ENCODE measurements at regions not wholly inside any gene's neighbourhood (a gene's known extent, or its start where the extent isn't known, plus 50 kb on each side); places are given as distances from the start of the nearest gene placed in this dataset.

- no peaks in the 10 kb centered on the region for H3K9me3 ChIP-seq
- no peaks in the 10 kb centered on the region for H3K4me1 ChIP-seq (ENCODE audit: control insufficient read depth in 1 of 2, low read depth in 2 of 2)
- H3K36me3 ChIP-seq: no peaks in the 10 kb centered on the region
- ATAC-seq (ENCODE audit: insufficient number of reproducible peaks, low FRiP score, low read depth) (no peak), DNase-seq (ENCODE audit: low spot score) (no peak)
- TF ChIP-seq, protein P1, sequence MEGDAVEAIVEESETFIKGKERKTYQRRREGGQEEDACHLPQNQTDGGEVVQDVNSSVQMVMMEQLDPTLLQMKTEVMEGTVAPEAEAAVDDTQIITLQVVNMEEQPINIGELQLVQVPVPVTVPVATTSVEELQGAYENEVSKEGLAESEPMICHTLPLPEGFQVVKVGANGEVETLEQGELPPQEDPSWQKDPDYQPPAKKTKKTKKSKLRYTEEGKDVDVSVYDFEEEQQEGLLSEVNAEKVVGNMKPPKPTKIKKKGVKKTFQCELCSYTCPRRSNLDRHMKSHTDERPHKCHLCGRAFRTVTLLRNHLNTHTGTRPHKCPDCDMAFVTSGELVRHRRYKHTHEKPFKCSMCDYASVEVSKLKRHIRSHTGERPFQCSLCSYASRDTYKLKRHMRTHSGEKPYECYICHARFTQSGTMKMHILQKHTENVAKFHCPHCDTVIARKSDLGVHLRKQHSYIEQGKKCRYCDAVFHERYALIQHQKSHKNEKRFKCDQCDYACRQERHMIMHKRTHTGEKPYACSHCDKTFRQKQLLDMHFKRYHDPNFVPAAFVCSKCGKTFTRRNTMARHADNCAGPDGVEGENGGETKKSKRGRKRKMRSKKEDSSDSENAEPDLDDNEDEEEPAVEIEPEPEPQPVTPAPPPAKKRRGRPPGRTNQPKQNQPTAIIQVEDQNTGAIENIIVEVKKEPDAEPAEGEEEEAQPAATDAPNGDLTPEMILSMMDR (IDR thresholded peaks at IDR 0.05): no peak
- no peak overlapping the region for H3K27ac ChIP-seq
- no peak overlapping the region for H3K4me3 ChIP-seq
- no peaks in the 10 kb centered on the region for H3K27me3 ChIP-seq (replicated peaks; ENCODE audit: insufficient read depth)
These were observed 707.8 kb upstream of the PCDH20 start for GRCh38 chr13:62123409-62123808.

DNA sequence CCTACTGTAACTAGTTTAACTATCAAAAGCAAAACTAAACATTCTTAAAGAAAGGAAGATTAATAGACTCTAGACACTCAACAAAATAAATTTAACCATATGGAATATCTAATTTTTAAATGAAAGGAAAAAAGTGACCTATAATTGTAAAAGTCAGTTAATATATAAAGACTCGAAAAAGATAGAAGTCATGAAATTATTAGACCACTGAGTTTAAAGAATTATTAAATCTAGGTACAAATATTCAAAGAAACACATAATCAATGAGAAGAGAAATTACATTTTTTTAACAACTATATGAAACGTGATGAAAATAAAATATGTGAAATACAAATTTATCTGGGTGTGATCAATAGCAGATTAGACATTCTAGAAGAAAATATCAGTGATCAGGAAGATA is 706.8 kb upstream of the PCDH20 start:
- H3K27ac ChIP-seq: no peak overlapping the region
- no peaks in the 10 kb centered on the region for H3K27me3 ChIP-seq (replicated peaks; ENCODE audit: insufficient read depth)
- H3K4me1 ChIP-seq (ENCODE audit: control insufficient read depth in 1 of 2, low read depth in 2 of 2): no peaks in the 10 kb centered on the region
- DNase-seq (ENCODE audit: low spot score) (no peak), ATAC-seq (ENCODE audit: insufficient number of reproducible peaks, low FRiP score, low read depth) (no peak)
- TF ChIP-seq, protein P1 (IDR thresholded peaks at IDR 0.05): no peak
- H3K4me3 ChIP-seq: no peak overlapping the region
- H3K9me3 ChIP-seq: no peaks in the 10 kb centered on the region
- no peaks in the 10 kb centered on the region for H3K36me3 ChIP-seq

- ATAC-seq (ENCODE audit: insufficient number of reproducible peaks, low FRiP score, low read depth) (no peak), DNase-seq (ENCODE audit: low spot score) (no peak)
- H3K9me3 ChIP-seq: no peaks in the 10 kb centered on the region
- H3K36me3 ChIP-seq: no peaks in the 10 kb centered on the region
- TF ChIP-seq, protein P1 (IDR thresholded peaks at IDR 0.05): peak; percentile 6
- H3K27ac ChIP-seq: no peak overlapping the region
- H3K4me3 ChIP-seq: no peak overlapping the region
- no peaks in the 10 kb centered on the region for H3K27me3 ChIP-seq (replicated peaks; ENCODE audit: insufficient read depth)
- no peaks in the 10 kb centered on the region for H3K4me1 ChIP-seq (ENCODE audit: control insufficient read depth in 1 of 2, low read depth in 2 of 2)
These were observed 704.4 kb upstream of the PCDH20 start for GRCh38 chr13:62119739-62120700.

- TF ChIP-seq, protein P1 (IDR thresholded peaks at IDR 0.05): no peak
- Histone ChIP-seq H3K27me3 (replicated peaks; ENCODE audit: insufficient read depth) (no peaks in the 10 kb centered on the region), H3K27ac (no peak overlapping the region), H3K9me3 (no peaks in the 10 kb centered on the region), H3K4me1 (ENCODE audit: control insufficient read depth in 1 of 2, low read depth in 2 of 2) (no peaks in the 10 kb centered on the region), H3K4me3 (no peak overlapping the region), H3K36me3 (no peaks in the 10 kb centered on the region)
- no peak for ATAC-seq (ENCODE audit: insufficient number of reproducible peaks, low FRiP score, low read depth)
- no peak for DNase-seq (ENCODE audit: low spot score)
These were observed 700.2 kb upstream of the PCDH20 start for GRCh38 chr13:62115831-62116230.

GRCh38 chr13:62113179-62113578 is 697.5 kb upstream of the PCDH20 start:
- Histone ChIP-seq H3K36me3 (no peaks in the 10 kb centered on the region), H3K27ac (no peak overlapping the region), H3K4me1 (ENCODE audit: control insufficient read depth in 1 of 2, low read depth in 2 of 2) (no peaks in the 10 kb centered on the region), H3K9me3 (no peaks in the 10 kb centered on the region), H3K27me3 (replicated peaks; ENCODE audit: insufficient read depth) (no peaks in the 10 kb centered on the region), H3K4me3 (no peak overlapping the region)
- DNase-seq (ENCODE audit: low spot score) (no peak), ATAC-seq (ENCODE audit: insufficient number of reproducible peaks, low FRiP score, low read depth) (no peak)
- TF ChIP-seq, protein P1 (IDR thresholded peaks at IDR 0.05): no peak
